Hepatocyte (in vitro differentiated cells): ENCODE measurements at regions not wholly inside any gene's neighbourhood (a gene's known extent, or its start where the extent isn't known, plus 50 kb on each side); places are given as distances from the start of the nearest gene placed in this dataset.

Experiments
- EZH2 ChIP-seq: fragments of 200-600 bp; sonication (generic); IDR thresholded peaks from 2 replicates; pipeline ENCODE4 v1.6.1; 2016; ENCODE audit warnings: antibody characterized with exemption, mild to moderate bottlenecking, borderline replicate concordance
- TF ChIP-seq, protein P1 (sequence below): fragments of 200-600 bp; sonication (generic); IDR thresholded peaks from 2 replicates; pipeline ENCODE4 v1.5.1; 2016; ENCODE audit warnings: antibody characterized with exemption, mild to moderate bottlenecking; ENCODE audit not compliant: poor library complexity

DNA sequence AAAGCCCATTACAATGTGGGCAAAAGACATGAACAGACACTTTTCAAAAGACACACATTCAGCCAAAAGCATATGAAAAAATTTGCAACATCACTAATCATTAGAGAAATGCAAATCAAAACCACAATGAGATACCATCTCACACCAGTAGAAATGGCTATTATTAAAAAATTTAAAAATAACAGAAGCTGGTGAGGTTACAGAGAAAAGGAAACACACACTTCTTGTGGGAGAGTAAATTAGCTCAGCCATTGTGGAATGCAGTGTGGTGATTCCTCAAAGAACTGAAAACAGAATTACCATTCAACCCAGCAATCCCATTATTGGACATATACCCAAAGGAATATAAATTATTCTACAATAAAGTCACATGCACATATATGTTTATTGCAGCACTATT lies 585.2 kb upstream of the TUSC1 start:
- TF ChIP-seq, protein P1, sequence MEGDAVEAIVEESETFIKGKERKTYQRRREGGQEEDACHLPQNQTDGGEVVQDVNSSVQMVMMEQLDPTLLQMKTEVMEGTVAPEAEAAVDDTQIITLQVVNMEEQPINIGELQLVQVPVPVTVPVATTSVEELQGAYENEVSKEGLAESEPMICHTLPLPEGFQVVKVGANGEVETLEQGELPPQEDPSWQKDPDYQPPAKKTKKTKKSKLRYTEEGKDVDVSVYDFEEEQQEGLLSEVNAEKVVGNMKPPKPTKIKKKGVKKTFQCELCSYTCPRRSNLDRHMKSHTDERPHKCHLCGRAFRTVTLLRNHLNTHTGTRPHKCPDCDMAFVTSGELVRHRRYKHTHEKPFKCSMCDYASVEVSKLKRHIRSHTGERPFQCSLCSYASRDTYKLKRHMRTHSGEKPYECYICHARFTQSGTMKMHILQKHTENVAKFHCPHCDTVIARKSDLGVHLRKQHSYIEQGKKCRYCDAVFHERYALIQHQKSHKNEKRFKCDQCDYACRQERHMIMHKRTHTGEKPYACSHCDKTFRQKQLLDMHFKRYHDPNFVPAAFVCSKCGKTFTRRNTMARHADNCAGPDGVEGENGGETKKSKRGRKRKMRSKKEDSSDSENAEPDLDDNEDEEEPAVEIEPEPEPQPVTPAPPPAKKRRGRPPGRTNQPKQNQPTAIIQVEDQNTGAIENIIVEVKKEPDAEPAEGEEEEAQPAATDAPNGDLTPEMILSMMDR: no peak
- TF ChIP-seq EZH2: no peak
